ENCODE measurements at regions not wholly inside any gene's neighbourhood (a gene's known extent, or its start where the extent isn't known, plus 50 kb on each side); places are given as distances from the start of the nearest gene placed in this dataset.

GRCh38 chr11:112844517-112844916 lies 116.7 kb upstream of the NCAM1 start:
- Histone ChIP-seq H3K27ac (ENCODE audit: low read length) (no peak overlapping the region), H2AFZ (ENCODE audit: low read depth, low read length) (no peak overlapping the region), H4K20me1 (ENCODE audit: insufficient read depth, low read length) (no peaks in the 10 kb centered on the region), H3K4me2 (ENCODE audit: low read length) (no peak overlapping the region), H3K36me3 (replicated peaks; ENCODE audit: low read depth, low read length) (no peaks in the 10 kb centered on the region), H3K4me3 (ENCODE audit: low read length) (no peak overlapping the region), H3K9me3 (ENCODE audit: insufficient read depth, low read length) (no peaks in the 10 kb centered on the region), H3K4me1 (ENCODE audit: low read length) (no peaks in the 10 kb centered on the region), H3K27me3 (ENCODE audit: low read depth, low read length) (no peaks in the 10 kb centered on the region), H3K9ac (ENCODE audit: low read length) (no peak overlapping the region), H3K79me2 (ENCODE audit: low read length) (no peaks in the 10 kb centered on the region)
- TF ChIP-seq EZH2phosphoT487 (IDR thresholded peaks at IDR 0.05; ENCODE audit: low read depth) (no peak), CTCF (IDR thresholded peaks at IDR 0.05; ENCODE audit: low read depth, low read length) (no peak)

GRCh38 chr11:112847568-112847967 lies 113.7 kb upstream of the NCAM1 start:
- Histone ChIP-seq H3K4me1 (ENCODE audit: low read length) (no peaks in the 10 kb centered on the region), H3K4me2 (ENCODE audit: low read length) (no peak overlapping the region), H3K79me2 (ENCODE audit: low read length) (no peaks in the 10 kb centered on the region), H3K4me3 (ENCODE audit: low read length) (no peak overlapping the region), H4K20me1 (ENCODE audit: insufficient read depth, low read length) (no peaks in the 10 kb centered on the region), H3K27me3 (ENCODE audit: low read depth, low read length) (no peaks in the 10 kb centered on the region), H3K9me3 (ENCODE audit: insufficient read depth, low read length) (no peaks in the 10 kb centered on the region), H3K36me3 (replicated peaks; ENCODE audit: low read depth, low read length) (no peaks in the 10 kb centered on the region), H2AFZ (ENCODE audit: low read depth, low read length) (no peak overlapping the region), H3K9ac (ENCODE audit: low read length) (no peak overlapping the region), H3K27ac (ENCODE audit: low read length) (no peak overlapping the region)
- no peak for TF ChIP-seq EZH2phosphoT487 (IDR thresholded peaks at IDR 0.05; ENCODE audit: low read depth)
- no peak for TF ChIP-seq CTCF (IDR thresholded peaks at IDR 0.05; ENCODE audit: low read depth, low read length)

GRCh38 chr11:112852143-112852866 lies 108.9 kb upstream of the NCAM1 start:
- no peak overlapping the region for H3K27ac ChIP-seq (ENCODE audit: low read length)
- H2AFZ ChIP-seq (ENCODE audit: low read depth, low read length), result no peak overlapping the region
- H3K9ac ChIP-seq (ENCODE audit: low read length), result no peak overlapping the region
- H3K27me3 ChIP-seq (ENCODE audit: low read depth, low read length), result 0 out of 2 replicates have a peak, but pooled peaks cover 2% of the 10 kb centered on the region
- no peaks in the 10 kb centered on the region for H3K79me2 ChIP-seq (ENCODE audit: low read length)
- no peaks in the 10 kb centered on the region for H3K4me1 ChIP-seq (ENCODE audit: low read length)
- TF ChIP-seq EZH2phosphoT487 (IDR thresholded peaks at IDR 0.05; ENCODE audit: low read depth), result no peak
- TF ChIP-seq CTCF (IDR thresholded peaks at IDR 0.05; ENCODE audit: low read depth, low read length), result no peak
- no peak overlapping the region for H3K4me3 ChIP-seq (ENCODE audit: low read length)
- no peaks in the 10 kb centered on the region for H3K36me3 ChIP-seq (replicated peaks; ENCODE audit: low read depth, low read length)
- no peak overlapping the region for H3K4me2 ChIP-seq (ENCODE audit: low read length)
- no peaks in the 10 kb centered on the region for H3K9me3 ChIP-seq (ENCODE audit: insufficient read depth, low read length)
- H4K20me1 ChIP-seq (ENCODE audit: insufficient read depth, low read length), result no peaks in the 10 kb centered on the region

GRCh38 chr11:112856133-112856532 lies 105.1 kb upstream of the NCAM1 start:
- Histone ChIP-seq H3K4me2 (ENCODE audit: low read length) (no peak overlapping the region), H3K36me3 (replicated peaks; ENCODE audit: low read depth, low read length) (no peaks in the 10 kb centered on the region), H3K27ac (ENCODE audit: low read length) (no peak overlapping the region), H3K4me1 (ENCODE audit: low read length) (no peaks in the 10 kb centered on the region), H3K4me3 (ENCODE audit: low read length) (no peak overlapping the region), H3K27me3 (ENCODE audit: low read depth, low read length) (0 out of 2 replicates have a peak, but pooled peaks cover 2% of the 10 kb centered on the region), H4K20me1 (ENCODE audit: insufficient read depth, low read length) (no peaks in the 10 kb centered on the region), H2AFZ (ENCODE audit: low read depth, low read length) (no peak overlapping the region), H3K9me3 (ENCODE audit: insufficient read depth, low read length) (no peaks in the 10 kb centered on the region), H3K9ac (ENCODE audit: low read length) (no peak overlapping the region), H3K79me2 (ENCODE audit: low read length) (no peaks in the 10 kb centered on the region)
- TF ChIP-seq CTCF (IDR thresholded peaks at IDR 0.05; ENCODE audit: low read depth, low read length) (no peak), EZH2phosphoT487 (IDR thresholded peaks at IDR 0.05; ENCODE audit: low read depth) (no peak)

All from OCI-LY3 (cell line).